GM18861 (cell line): ENCODE measurements at regions not wholly inside any gene's neighbourhood (a gene's known extent, or its start where the extent isn't known, plus 50 kb on each side); places are given as distances from the start of the nearest gene placed in this dataset.

Experiments
- ATAC-seq: cut with Tn5 transposase; IDR thresholded peaks from one replicate; pipeline ENCODE4 v1.9.1; 2021; ENCODE audit not compliant: unreplicated experiment

DNA sequence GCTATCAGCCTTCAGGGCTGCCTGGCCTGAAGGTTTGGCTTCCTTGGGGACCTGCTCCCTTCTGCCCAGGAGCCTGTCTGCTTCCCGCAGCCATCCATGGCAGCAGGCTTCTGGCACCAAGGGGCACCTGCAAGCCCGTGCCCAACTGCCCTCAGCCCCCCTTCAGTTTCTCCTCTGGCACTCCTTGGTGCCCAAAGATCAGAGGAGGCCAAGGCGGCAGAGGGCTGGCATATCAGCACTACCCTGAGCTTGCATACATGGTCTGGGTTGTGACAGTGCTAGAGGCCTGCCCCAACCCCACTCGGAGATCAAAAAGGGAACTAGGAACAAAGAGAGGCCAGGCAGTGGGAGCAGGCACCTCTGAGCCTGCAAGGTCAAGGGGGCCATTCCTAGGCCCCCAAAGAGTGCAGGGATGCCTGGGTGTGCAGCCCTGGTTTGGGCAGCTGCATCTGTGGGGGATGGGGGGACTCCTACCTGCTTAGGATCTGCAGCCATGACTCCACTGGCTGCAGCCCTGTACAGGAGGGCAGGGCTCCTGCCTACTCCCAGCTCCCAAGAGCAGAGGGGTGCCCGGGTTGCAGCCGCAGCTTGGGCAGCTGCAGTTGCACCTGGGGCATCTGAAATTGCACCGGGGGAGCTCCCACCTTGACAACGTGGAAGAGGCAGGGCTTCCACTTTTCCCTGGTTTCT is 76.2 kb upstream of the TP63 start:
- no peak for ATAC-seq

DNA sequence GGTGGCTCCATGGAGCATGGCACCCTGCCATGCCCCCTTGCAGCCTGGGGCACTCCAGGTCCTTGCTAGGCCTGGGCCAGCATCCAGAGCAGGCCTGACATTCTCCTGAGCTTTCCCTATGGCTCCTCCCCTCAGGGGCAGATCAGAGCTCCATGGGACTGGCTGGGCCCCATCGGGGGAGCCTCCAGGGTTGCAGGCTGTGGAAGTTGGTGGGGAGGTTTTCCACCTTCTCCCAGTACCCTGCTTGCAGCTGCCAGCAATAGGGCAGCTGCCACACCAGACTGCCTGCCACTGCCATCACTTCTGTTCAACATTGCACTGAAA is 75.7 kb upstream of the TP63 start:
- ATAC-seq = no peak

DNA sequence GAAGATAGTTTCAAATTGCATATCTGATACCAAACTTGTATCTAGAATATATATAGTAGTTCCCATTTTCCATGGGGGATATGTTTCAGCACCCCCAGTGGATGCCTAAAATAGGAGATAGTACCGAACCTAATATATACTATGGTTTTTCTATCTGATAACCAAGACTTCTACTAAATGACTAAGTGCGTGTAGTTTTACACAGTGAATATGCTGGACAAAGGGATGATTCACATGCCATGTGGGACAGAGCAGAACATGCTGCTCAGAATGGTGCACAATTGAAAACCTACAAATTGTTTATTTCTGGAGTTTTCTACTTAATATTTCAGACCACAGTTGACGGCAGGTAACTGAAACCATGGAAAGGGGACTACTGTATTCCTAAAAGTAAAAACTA is 73.4 kb upstream of the TP63 start:
- ATAC-seq = no peak

GRCh38 chr3:189561256-189561655 is 69.9 kb upstream of the TP63 start:
- no peak for ATAC-seq

GRCh38 chr3:189563853-189564563 is 67.2 kb upstream of the TP63 start:
- peak; percentile 90 for ATAC-seq

- ATAC-seq = no peak
These were observed 64.5 kb upstream of the TP63 start for GRCh38 chr3:189566550-189567130.

GRCh38 chr3:189567322-189567721 is 63.9 kb upstream of the TP63 start:
- ATAC-seq = no peak

DNA sequence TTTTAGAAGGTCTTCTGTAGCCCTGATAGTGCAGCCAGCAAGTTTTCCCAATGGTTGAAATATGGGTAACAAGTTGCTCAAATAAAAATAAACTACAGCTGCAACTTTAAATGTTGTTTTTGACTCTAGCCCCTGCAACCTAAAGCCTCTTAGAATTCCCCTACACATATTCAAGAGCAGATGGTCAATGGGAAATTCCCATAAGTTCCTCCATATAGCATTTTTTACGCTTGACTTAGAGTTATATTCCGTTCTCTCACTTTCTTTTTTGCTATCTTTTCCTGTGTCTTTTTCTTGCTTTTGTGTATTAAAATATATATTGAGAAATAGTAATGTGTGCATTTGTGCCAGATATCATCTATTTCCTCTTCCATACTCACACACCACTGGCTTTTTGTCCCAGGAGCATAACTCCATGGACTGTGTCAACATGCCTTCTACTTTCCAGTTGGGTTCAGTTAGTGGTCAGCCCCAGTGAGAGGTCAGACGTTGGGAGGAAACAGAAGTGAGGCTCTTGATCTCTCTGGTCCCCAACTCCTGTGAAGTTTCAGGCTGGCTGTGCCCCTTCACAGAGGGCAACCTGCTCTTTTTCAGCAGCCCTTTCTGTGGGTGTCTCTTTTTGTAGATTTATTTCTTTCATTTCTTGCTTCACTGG is 63.3 kb upstream of the TP63 start:
- ATAC-seq = peak; percentile 22

DNA sequence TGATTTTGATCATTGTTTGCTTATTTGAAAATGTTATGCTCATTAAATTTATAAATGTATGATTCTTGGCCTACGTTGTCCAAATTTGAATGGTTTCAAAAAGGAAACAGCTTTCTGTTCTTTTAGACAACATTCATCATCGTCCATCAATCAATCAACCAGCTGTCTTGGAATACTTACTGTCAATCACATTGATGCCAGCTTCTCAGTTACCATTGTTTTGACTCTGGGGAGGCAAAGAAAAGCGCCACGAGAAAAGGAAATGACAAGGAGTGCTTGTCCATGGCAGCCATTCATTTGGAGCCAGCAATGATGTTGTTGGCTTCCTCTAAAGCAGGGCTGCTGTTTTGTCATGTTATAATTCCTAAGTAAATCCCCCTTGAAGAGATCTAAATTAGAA is 62.2 kb upstream of the TP63 start:
- ATAC-seq = no peak

DNA sequence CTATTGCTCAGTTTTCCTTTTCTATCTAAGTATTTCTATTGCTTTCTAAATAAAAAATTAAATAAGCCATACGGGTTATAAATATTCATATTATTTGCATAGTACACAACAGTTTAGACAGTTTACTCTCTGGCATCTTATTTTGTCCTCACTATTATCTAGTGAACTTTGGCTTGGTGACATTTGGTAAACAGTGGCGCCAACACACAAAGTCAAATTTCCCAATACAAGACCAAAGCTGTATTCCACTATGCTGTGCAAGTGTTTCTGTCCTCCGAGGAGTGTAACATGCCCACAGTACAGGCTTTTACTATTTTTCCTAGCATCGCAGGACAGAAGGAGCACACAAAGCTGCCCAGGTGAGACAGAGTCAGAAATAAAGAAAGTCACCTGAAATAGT is 61.7 kb upstream of the TP63 start:
- no peak for ATAC-seq

GRCh38 chr3:189570916-189571315 is 60.3 kb upstream of the TP63 start:
- ATAC-seq = peak; percentile 62

- ATAC-seq = no peak
These were observed 58.9 kb upstream of the TP63 start for GRCh38 chr3:189572249-189572648.

DNA sequence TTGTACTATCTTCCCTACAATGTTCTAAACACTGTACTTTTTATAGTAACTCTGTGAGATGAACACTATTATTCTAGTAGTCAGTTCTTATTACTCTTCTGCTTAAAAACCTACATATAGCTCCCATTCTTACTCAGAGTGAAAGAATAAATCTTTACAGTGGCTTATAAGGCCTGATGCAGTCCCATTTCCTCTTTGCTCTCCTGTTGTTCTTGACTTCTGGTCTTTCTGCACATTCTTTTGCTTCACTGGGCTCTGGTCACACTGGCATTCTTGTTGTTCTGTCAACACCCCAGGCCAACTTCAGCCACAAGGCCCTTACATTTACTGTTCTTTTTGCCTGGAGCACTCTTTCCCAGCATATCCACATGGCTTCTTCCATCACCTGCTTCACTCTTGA is 58.2 kb upstream of the TP63 start:
- peak; percentile 37 for ATAC-seq

GRCh38 chr3:189576486-189576885 is 54.7 kb upstream of the TP63 start:
- ATAC-seq = no peak

DNA sequence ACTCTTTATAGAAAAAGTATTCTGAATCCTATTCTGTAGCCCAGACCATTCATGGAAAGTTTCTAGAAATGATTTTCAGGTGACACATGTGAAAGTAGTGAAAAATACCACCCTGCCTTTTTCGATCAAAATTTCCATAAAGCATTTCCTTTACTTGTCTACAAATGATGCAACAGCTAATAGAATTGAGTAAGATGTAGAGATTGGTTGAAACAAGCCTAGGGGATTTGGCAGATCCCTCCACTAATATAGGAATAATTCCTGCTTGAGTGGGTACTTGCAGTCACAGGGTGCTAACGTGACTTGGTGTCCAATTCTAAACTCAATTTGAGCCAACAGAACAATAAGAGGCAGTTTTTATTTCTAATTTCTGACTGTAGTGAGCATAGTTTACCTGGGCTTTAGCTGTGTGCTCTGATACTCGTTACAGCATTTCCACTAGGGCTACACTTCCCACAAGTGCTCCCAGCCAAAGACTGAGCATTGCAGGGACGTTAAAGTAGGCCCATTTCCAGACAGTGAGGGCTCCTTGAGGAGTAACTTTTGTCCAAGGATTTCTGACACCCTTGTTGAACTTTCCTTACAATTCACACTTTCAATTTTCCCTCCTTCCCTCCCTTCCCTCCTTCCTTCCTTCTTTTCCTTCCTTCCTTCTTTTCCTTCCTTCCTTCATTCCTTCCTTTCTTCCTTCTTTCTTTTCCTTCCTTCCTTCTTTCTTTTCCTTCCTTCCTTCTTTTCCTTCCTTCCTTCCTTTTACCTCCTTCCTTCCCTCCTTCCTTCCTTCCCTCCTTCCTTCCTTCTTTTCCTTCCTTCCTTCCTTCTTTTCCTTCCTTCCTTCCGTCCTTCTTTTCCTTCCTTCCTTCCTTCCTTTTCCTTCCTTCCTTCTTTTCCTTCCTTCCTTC is 53.9 kb upstream of the TP63 start:
- no peak for ATAC-seq

DNA sequence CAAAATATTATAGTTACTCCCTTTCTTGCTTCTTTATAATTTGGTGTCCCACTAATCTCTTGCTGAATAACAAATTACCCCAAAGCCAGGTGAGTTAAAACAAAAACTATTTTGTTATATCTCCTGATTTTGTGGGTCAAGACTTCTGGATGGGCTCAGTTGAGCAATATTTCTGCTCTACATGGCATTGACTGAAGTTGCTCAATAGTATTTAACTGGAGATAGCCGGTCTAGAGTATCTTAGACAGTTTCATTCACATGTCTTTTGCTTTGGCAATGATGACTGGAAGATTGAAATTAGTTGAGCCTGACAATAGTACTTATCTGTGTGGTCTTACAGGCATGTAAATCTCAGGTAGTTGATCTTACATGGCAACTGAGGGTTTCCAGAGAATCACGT is 51.0 kb upstream of the TP63 start:
- ATAC-seq = no peak
